Adrenal gland (tissue), 9 donors: ENCODE measurements at regions not wholly inside any gene's neighbourhood (a gene's known extent, or its start where the extent isn't known, plus 50 kb on each side); places are given as distances from the start of the nearest gene placed in this dataset.

ENCODE experiments used
- DNase-seq, 7 donors: peaks; one replicate each; pipeline ENCODE4 v3.0.0-alpha.2; 2019 to 2020
- H3K27ac ChIP-seq, 5 donors: fragments of 200-600 bp; sonication (generic) in 4 of 5; 1 replicate in 3 of 5; 2 replicates in 2 of 5; pipeline versions ENCODE4 v1.5.1 to v1.8.0; 2016 to 2020; ENCODE audit warnings: mild to moderate bottlenecking in 1 of 5
- H3K27me3 ChIP-seq: fragments of 200-600 bp; 2 replicates; pipeline ENCODE4 v1.8.0; 2021
- H3K36me3 ChIP-seq, 2 donors: fragments of 200-600 bp; replicated peaks in 1 of 2; 1 replicate in 1 of 2; 2 replicates in 1 of 2; pipeline versions ENCODE4 v1.5.1 to v1.8.0; 2018 to 2022
- H3K4me1 ChIP-seq, 2 donors: fragments of 200-600 bp; replicated peaks in 1 of 2; 1 replicate in 1 of 2; 2 replicates in 1 of 2; pipeline versions ENCODE4 v1.5.1 to v1.8.0; 2018 to 2021
- H3K4me3 ChIP-seq, 4 donors: fragments of 200-600 bp; sonication (generic) in 3 of 4; one replicate each; pipeline ENCODE4 v1.5.1; 2016 to 2018
- H3K9me3 ChIP-seq, 3 donors: fragments of 200-600 bp; sonication (generic) in 1 of 3; replicated peaks in 1 of 3; 1 replicate in 2 of 3; 2 replicates in 1 of 3; pipeline versions ENCODE4 v1.5.1 to v1.8.0; 2016 to 2021
- CTCF ChIP-seq, 6 experiments: fragments of 450-650 bp in 4 of 6; fragments of 200-600 bp in 2 of 6; sonication (generic) in 1 of 6; IDR thresholded peaks; 1 replicate in 5 of 6; 2 replicates in 1 of 6; pipeline versions ENCODE4 v1.5.1 to v1.8.0; 2016 to 2021; ENCODE audit warnings: antibody characterized with exemption in 6 of 6, mild to moderate bottlenecking in 2 of 6, moderate library complexity in 1 of 6
- POLR2A ChIP-seq, 2 donors: fragments of 450-650 bp; IDR thresholded peaks; one replicate each; pipeline ENCODE4 v1.6.1; 2017; ENCODE audit warnings: antibody characterized with exemption in 2 of 2, mild to moderate bottlenecking in 2 of 2, moderate library complexity in 1 of 2
- WGBS, 4 donors: extraction: QIAGEN DNeasy Blood & Tissue Kit in 2 of 4; methylation state at CpG; one replicate each; pipeline versions ENCODE4 v1.1.5 to v1.1.7; 2013 to 2017; 5-methylcytosine and 5-hydroxymethylcytosine counted together
- intact Hi-C, 2 donors: fragments of 100-400 bp; cut with DNase I; formaldehyde crosslinking; loops; one replicate each; pipeline versions ENCODE4 v1.14.1 to v1.15.0; 2022 to 2023
- donor health status: healthy with polysubstance abuse.
- donor health status: Bipolar disorder and iron deficiency.
- donor health status: DM: yes; HTN: yes; CAD: no.
- donor health status: DM: no; HTN: no; CAD: no.
- donor health status: DM: no; HTN: no; CAD: no.

- H3K27me3 ChIP-seq: no peaks in the 10 kb centered on the region
- H3K27ac ChIP-seq: no peak overlapping the region
- no peak overlapping the region for H3K4me3 ChIP-seq
- TF ChIP-seq CTCF (IDR thresholded peaks at IDR 0.05): no peak
- TF ChIP-seq POLR2A (IDR thresholded peaks at IDR 0.05): no peak
- H3K36me3 ChIP-seq: no peaks in the 10 kb centered on the region
- no peaks in the 10 kb centered on the region for H3K9me3 ChIP-seq
- no peaks in the 10 kb centered on the region for H3K4me1 ChIP-seq
- WGBS, 4 donors: 81 to 88% (median 83%) methylated on average over 3 of the region's 3 CpGs
- intact Hi-C loops: no loop called here
- no peak for DNase-seq
Measured at GRCh38 chr1:106200711-106201110, 855.8 kb upstream of the PRMT6 start.

DNA sequence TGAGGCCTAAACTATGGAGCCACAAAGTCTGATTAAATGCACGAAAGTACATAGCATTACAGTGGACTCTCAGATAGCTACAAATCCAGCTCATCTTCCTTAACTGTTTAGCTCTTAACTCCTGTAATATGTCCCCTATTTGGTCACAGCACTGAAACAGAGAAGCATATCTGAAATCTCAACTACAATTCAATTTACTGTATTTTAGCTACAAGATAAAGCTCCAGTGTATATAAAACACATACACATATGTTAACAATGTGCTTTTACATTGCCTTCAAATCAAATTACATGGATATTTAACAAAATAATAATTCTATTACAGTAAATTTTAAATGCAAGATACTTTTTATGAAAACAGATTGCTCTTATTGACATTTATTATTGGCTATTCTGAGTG, 849.3 kb upstream of the PRMT6 start:
- H3K27ac ChIP-seq: no peak overlapping the region
- no peak overlapping the region for H3K4me3 ChIP-seq
- intact Hi-C loops: no loop called here
- no peaks in the 10 kb centered on the region for H3K36me3 ChIP-seq
- H3K27me3 ChIP-seq: no peaks in the 10 kb centered on the region
- H3K9me3 ChIP-seq: no peaks in the 10 kb centered on the region
- 63 to 83% (median 73%) methylated on average over 1 of the region's 1 CpG for WGBS, 4 donors
- no peaks in the 10 kb centered on the region for H3K4me1 ChIP-seq
- no peak for TF ChIP-seq CTCF (IDR thresholded peaks at IDR 0.05)
- TF ChIP-seq POLR2A (IDR thresholded peaks at IDR 0.05): no peak
- DNase-seq: no peak

- no peak for DNase-seq
- 41 to 71% (median 48%) methylated on average over 2 of the region's 2 CpGs for WGBS, 4 donors
- no peaks in the 10 kb centered on the region for H3K9me3 ChIP-seq
- no peak overlapping the region for H3K27ac ChIP-seq
- intact Hi-C loops: no loop called here
- H3K36me3 ChIP-seq: no peaks in the 10 kb centered on the region
- no peak overlapping the region for H3K4me3 ChIP-seq
- H3K4me1 ChIP-seq: no peaks in the 10 kb centered on the region
- TF ChIP-seq POLR2A (IDR thresholded peaks at IDR 0.05): no peak
- TF ChIP-seq CTCF (IDR thresholded peaks at IDR 0.05): no peak
- no peaks in the 10 kb centered on the region for H3K27me3 ChIP-seq
Measured at GRCh38 chr1:106217765-106218164, 838.7 kb upstream of the PRMT6 start.

GRCh38 chr1:106222403-106222802, 834.1 kb upstream of the PRMT6 start:
- Histone ChIP-seq H3K4me1 (no peaks in the 10 kb centered on the region), H3K27me3 (no peaks in the 10 kb centered on the region), H3K4me3 (no peak overlapping the region), H3K9me3 (no peaks in the 10 kb centered on the region), H3K27ac (no peak overlapping the region), H3K36me3 (no peaks in the 10 kb centered on the region)
- no peak for DNase-seq
- no peak for TF ChIP-seq POLR2A (IDR thresholded peaks at IDR 0.05)
- no peak for TF ChIP-seq CTCF (IDR thresholded peaks at IDR 0.05)
- intact Hi-C loops: no loop called here
- WGBS, 4 donors: 70 to 83% (median 74%) methylated on average over 4 of the region's 4 CpGs
